ENCODE measurements at regions not wholly inside any gene's neighbourhood (a gene's known extent, or its start where the extent isn't known, plus 50 kb on each side); places are given as distances from the start of the nearest gene placed in this dataset.

- no peak for DNase-seq
- Histone ChIP-seq H3K27ac (no peak overlapping the region), H3K27me3 (no peaks in the 10 kb centered on the region), H3K4me1 (peaks cover 0 to 9% (median 0%) of the 10 kb centered on the region in 9 donors), H3K9me3 (peaks cover 0 to 21% (median 0%) of the 10 kb centered on the region in 11 donors), H3K4me3 (no peak overlapping the region), H3K36me3 (no peaks in the 10 kb centered on the region)
- intact Hi-C loops (cut with DNase I), result no loop called here
- TF ChIP-seq CTCF (IDR thresholded peaks at IDR 0.05), result no peak
- WGBS, 2 donors, result 41 to 42% methylated on average over 2 of the region's 2 CpGs
- no peak for ATAC-seq
Measured at GRCh38 chr12:69000540-69001243, 67.7 kb upstream of the CPM start.

DNA sequence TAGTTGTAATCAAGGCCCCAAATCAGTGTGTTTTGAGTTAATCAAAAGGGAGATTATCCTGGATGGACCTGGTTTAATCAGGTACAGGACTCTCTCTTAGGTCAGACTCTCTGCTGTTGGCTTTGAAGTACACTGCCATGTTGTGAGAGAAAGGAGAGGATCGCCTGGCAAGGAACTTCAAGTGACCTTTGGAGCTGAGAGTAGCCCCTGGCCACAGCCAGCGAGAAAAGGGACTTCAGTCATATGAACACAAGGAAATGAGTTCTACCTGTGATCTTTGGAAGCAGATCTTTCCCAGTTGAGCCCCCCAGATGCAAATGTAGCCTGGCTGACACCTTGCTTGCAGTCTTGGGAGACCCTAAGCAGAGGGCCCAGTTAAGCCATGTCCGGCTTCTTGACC, 68.3 kb upstream of the CPM start:
- no peak for TF ChIP-seq CTCF (IDR thresholded peaks at IDR 0.05)
- Histone ChIP-seq H3K27ac (no peak overlapping the region), H3K4me1 (peaks cover 0 to 12% (median 0%) of the 10 kb centered on the region in 9 donors), H3K36me3 (no peaks in the 10 kb centered on the region), H3K9me3 (peaks cover 0 to 21% (median 0%) of the 10 kb centered on the region in 11 donors), H3K4me3 (no peak overlapping the region), H3K27me3 (no peaks in the 10 kb centered on the region)
- no peak for ATAC-seq
- intact Hi-C loops (cut with DNase I), result no loop called here
- DNase-seq, result no peak
- 90 to 91% methylated on average over 3 of the region's 3 CpGs for WGBS, 2 donors

- DNase-seq (no peak), ATAC-seq (no peak)
- TF ChIP-seq CTCF (IDR thresholded peaks at IDR 0.05), result no peak
- intact Hi-C loops (cut with DNase I), result no loop called here
- H3K9me3 ChIP-seq, result peaks cover 0 to 14% (median 0%) of the 10 kb centered on the region in 11 donors
- H3K36me3 ChIP-seq, result no peaks in the 10 kb centered on the region
- no peaks in the 10 kb centered on the region for H3K27me3 ChIP-seq
- peaks cover 0 to 24% (median 4%) of the 10 kb centered on the region in 9 donors for H3K4me1 ChIP-seq
- 75% methylated on average over 4 of the region's 4 CpGs for WGBS, 2 donors
- no peak overlapping the region for H3K27ac ChIP-seq
- no peak overlapping the region for H3K4me3 ChIP-seq
Measured at GRCh38 chr12:69002969-69003368, 70.0 kb upstream of the CPM start.

GRCh38 chr12:69003991-69004390, 71.0 kb upstream of the CPM start:
- peaks cover 0 to 30% (median 4%) of the 10 kb centered on the region in 9 donors for H3K4me1 ChIP-seq
- intact Hi-C loops (cut with DNase I), result no loop called here
- no peak overlapping the region for H3K4me3 ChIP-seq
- WGBS, 2 donors, result 88 to 91% methylated on average over 2 of the region's 2 CpGs
- H3K27ac ChIP-seq, result no peak overlapping the region
- no peaks in the 10 kb centered on the region for H3K27me3 ChIP-seq
- no peak for DNase-seq
- H3K9me3 ChIP-seq, result peaks cover 0 to 14% (median 0%) of the 10 kb centered on the region in 11 donors
- ATAC-seq, result no peak
- no peak for TF ChIP-seq CTCF (IDR thresholded peaks at IDR 0.05)
- no peaks in the 10 kb centered on the region for H3K36me3 ChIP-seq

Data from heart right ventricle (tissue), 16 donors.